ENCODE measurements at regions not wholly inside any gene's neighbourhood (a gene's known extent, or its start where the extent isn't known, plus 50 kb on each side); places are given as distances from the start of the nearest gene placed in this dataset.

DNA sequence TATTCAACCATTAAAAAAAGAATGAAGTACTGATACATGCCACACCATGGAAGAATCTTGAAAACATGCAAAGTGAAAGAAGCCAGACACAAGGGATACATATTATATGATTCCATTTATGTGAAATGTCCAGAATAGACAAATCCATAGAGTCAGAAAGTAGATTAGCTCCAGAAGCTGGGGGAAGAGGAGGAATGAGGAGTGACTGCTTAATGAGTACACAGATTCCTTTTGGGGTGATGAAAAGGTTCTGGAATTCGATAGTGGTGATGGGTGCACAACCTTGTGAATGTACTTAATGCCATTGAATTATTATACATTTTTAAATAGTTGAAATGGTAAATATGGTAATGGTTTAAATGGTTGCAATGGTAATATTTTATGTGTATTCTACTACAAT lies 90.6 kb upstream of the SPATA12 start:
- ChIA-PET CTCF (no interaction called here), POLR2A (no interaction called here)
- DNase-seq (ENCODE audit: low read depth): no peak
- Histone ChIP-seq H3K27me3 (ENCODE audit: control insufficient read depth, insufficient read depth, low read length) (no peaks in the 10 kb centered on the region), H3K4me3 (ENCODE audit: low read depth, low read length) (no peak overlapping the region), H3K36me3 (ENCODE audit: control insufficient read depth, insufficient read depth, low read length) (no peaks in the 10 kb centered on the region)
- TF ChIP-seq, protein P1, sequence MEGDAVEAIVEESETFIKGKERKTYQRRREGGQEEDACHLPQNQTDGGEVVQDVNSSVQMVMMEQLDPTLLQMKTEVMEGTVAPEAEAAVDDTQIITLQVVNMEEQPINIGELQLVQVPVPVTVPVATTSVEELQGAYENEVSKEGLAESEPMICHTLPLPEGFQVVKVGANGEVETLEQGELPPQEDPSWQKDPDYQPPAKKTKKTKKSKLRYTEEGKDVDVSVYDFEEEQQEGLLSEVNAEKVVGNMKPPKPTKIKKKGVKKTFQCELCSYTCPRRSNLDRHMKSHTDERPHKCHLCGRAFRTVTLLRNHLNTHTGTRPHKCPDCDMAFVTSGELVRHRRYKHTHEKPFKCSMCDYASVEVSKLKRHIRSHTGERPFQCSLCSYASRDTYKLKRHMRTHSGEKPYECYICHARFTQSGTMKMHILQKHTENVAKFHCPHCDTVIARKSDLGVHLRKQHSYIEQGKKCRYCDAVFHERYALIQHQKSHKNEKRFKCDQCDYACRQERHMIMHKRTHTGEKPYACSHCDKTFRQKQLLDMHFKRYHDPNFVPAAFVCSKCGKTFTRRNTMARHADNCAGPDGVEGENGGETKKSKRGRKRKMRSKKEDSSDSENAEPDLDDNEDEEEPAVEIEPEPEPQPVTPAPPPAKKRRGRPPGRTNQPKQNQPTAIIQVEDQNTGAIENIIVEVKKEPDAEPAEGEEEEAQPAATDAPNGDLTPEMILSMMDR (IDR thresholded peaks at IDR 0.05; ENCODE audit: insufficient read depth, low read depth, low read length): no peak

DNA sequence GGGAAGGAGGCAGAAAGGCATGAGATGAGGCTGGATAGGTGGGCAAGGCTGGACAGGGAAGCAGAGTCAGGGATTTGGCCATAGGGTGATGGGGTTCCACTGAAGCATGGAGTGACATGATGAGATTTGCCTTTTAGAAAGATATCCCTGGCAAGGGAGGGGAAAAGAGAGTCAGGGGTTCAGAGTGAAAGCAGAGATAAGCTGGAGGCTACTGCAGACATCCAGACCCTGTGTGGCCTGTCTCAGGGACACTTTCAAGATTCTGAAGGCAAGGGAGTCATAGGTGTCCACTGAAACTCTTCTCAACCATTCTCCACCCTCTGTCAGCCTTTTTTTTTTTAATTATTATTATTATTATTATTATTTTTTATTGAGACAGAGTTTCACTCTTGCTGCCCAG lies 94.0 kb upstream of the SPATA12 start:
- POLR2A ChIA-PET: no interaction called here
- Histone ChIP-seq H3K4me3 (ENCODE audit: low read depth, low read length) (no peak overlapping the region), H3K36me3 (ENCODE audit: control insufficient read depth, insufficient read depth, low read length) (no peaks in the 10 kb centered on the region), H3K27me3 (ENCODE audit: control insufficient read depth, insufficient read depth, low read length) (no peaks in the 10 kb centered on the region)
- no peak for DNase-seq (ENCODE audit: low read depth)
- CTCF ChIA-PET: no interaction called here
- TF ChIP-seq, protein P1 (IDR thresholded peaks at IDR 0.05; ENCODE audit: insufficient read depth, low read depth, low read length): no peak

DNA sequence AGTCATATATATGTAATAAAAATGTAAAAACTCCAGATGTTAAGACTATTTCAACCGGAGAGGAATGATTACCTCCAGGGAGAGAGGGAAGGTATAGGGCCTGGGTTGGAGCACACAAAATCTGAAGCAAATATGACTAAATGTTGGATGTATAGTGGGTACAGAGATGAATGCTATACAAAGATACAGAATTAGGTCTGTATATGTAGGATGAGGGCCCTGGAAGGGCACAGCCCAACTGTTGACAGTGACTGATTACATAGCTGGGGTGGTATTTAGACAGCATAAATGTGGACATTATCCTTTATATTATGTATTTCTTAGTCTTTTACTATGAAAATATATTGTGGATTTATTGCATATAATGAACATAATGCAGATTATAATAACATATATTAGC lies 94.4 kb upstream of the SPATA12 start:
- DNase-seq (ENCODE audit: low read depth): no peak
- no peak overlapping the region for H3K4me3 ChIP-seq (ENCODE audit: low read depth, low read length)
- no peaks in the 10 kb centered on the region for H3K27me3 ChIP-seq (ENCODE audit: control insufficient read depth, insufficient read depth, low read length)
- CTCF ChIA-PET: no interaction called here
- no peaks in the 10 kb centered on the region for H3K36me3 ChIP-seq (ENCODE audit: control insufficient read depth, insufficient read depth, low read length)
- POLR2A ChIA-PET: no interaction called here
- TF ChIP-seq, protein P1 (IDR thresholded peaks at IDR 0.05; ENCODE audit: insufficient read depth, low read depth, low read length): no peak

- ChIA-PET POLR2A (no interaction called here), CTCF (interaction anchor here (1.4 kb wide), 1 partner anchor 26 kb away, joined by 3 read pairs; no protein-coding TSS in a partner anchor)
- TF ChIP-seq, protein P1 (IDR thresholded peaks at IDR 0.05; ENCODE audit: insufficient read depth, low read depth, low read length): no peak
- Histone ChIP-seq H3K4me3 (ENCODE audit: low read depth, low read length) (no peak overlapping the region), H3K27me3 (ENCODE audit: control insufficient read depth, insufficient read depth, low read length) (no peaks in the 10 kb centered on the region), H3K36me3 (ENCODE audit: control insufficient read depth, insufficient read depth, low read length) (no peaks in the 10 kb centered on the region)
- no peak for DNase-seq (ENCODE audit: low read depth)
These were observed 97.5 kb upstream of the SPATA12 start for GRCh38 chr3:56962922-56963321.

- TF ChIP-seq, protein P1 (IDR thresholded peaks at IDR 0.05; ENCODE audit: insufficient read depth, low read depth, low read length): no peak
- Histone ChIP-seq H3K36me3 (ENCODE audit: control insufficient read depth, insufficient read depth, low read length) (no peaks in the 10 kb centered on the region), H3K4me3 (ENCODE audit: low read depth, low read length) (no peak overlapping the region), H3K27me3 (ENCODE audit: control insufficient read depth, insufficient read depth, low read length) (no peaks in the 10 kb centered on the region)
- ChIA-PET POLR2A (no interaction called here), CTCF (interaction anchor here (1.4 kb wide), 1 partner anchor 27 kb away, joined by 3 read pairs; no protein-coding TSS in a partner anchor)
- DNase-seq (ENCODE audit: low read depth): no peak
These were observed 98.3 kb upstream of the SPATA12 start for GRCh38 chr3:56962206-56962605.
